GM19351 (cell line): ENCODE measurements at regions not wholly inside any gene's neighbourhood (a gene's known extent, or its start where the extent isn't known, plus 50 kb on each side); places are given as distances from the start of the nearest gene placed in this dataset.

Experiments used
- ATAC-seq: cut with Tn5 transposase; IDR thresholded peaks from one replicate; pipeline ENCODE4 v1.9.1; 2021; ENCODE audit warnings: mild to moderate bottlenecking, moderate library complexity; ENCODE audit not compliant: unreplicated experiment

DNA sequence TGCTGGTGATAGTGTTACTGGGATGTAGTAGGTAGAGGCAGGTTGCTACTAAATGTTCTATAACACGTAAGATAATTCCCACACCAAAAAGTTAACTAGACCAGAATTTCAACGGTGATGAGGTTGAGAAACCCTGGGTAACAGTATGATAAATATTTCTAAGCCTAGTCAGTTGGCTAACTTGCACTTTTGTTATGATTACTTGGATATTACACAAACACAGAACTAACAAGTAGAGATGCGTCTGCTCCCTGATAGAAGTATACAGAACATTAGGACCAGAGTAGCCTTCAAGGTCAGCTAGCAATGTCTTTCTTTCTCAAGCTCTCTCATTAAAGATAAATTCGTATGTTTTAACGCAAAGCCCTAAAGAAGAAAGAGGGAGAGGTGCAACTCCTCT is 86.2 kb upstream of the FZD8 start:
- no peak for ATAC-seq

DNA sequence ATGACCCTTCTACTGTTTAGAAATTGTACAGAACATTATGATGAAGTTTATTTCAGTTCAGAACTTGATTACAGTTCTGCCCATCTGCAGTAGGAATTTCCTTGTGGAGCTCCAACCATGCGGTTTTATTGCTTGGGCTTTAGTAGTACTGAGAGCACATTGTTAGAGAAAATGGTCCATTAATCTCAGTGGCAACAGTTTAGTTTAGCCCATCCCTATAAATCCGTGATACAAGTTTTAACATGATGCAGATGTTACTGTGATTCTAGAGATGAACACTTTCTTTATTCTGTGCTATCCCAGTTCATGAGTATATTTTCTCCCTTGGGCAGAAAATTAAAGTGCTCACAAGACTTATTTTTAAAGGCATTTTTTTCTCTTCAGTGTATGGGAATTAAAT is 84.8 kb upstream of the FZD8 start:
- no peak for ATAC-seq

DNA sequence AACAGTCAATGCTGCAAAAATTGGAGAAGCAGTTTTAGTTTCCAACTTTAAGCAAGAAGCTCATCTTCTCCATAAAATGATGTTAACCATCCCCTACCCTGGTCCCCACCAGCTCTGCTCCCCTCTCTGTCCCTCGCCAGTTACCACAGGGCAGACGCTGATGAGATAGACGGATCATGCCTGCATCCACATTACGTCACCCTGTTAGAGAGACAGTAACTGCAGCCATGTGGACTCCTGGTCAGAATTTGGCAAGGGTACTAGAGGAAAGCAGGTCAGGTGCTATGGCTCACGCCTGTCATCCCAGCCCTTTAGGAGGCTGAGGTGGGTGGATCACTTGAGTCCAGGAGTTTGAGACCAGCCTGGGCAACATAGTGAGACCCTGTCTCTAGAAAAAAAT is 81.9 kb upstream of the FZD8 start:
- ATAC-seq: no peak

DNA sequence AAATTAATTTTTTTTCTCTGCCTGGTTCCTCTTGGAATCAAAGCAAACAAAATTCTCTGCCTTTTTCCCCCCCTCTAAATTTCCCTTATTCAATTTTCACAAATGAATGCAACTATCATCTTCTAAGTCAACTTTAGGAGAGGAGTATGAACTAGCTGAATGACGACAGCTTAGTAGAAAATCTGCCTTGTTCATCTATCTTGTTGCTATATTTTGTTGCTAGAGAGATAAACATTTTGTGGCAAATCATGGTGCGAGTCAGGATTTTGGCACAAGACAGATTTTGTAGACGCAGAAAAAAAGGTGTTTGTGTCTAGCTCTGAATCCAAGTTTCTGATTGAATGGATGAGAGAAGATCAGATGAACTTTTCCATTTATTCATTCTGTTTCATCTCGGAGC is 81.0 kb upstream of the FZD8 start:
- no peak for ATAC-seq

DNA sequence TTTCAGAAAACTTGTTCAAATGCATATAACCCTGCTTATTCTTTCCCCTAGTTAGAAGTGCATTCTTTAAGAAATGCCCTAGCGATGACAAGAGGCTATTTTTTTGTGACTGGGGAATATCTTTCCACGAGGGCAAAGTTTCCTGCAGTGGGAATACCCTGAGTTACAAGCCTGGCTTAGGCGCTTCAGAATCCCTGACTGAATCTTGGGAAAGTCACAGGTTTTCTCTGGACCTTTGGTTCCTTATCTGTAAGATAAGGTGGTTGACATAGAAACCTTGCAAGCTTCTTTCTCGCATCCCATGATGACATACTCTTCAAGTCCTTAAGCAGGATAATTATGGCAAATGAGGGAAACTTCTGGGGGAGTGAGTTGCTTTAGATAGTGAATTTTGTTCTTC is 80.5 kb upstream of the FZD8 start:
- ATAC-seq: no peak

DNA sequence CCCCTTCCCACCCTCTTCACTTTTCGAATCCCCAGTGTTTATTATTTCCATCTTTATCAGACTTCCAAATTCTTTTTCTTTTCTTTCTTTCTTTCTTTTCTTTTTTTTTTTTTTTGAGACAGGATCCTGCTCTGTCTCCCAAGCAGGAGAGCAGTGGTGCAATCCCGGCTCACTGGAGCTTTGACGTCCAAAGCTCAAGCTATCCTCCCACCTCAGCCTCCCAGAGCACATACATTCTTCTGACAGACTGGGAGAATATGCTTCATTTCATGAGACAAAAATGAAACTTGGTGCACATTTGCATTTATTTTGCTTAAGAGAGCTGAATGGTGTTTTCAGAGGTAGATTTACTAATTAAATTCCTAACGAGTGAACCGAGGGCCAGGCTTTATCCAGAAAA is 80.1 kb upstream of the FZD8 start:
- ATAC-seq: no peak

DNA sequence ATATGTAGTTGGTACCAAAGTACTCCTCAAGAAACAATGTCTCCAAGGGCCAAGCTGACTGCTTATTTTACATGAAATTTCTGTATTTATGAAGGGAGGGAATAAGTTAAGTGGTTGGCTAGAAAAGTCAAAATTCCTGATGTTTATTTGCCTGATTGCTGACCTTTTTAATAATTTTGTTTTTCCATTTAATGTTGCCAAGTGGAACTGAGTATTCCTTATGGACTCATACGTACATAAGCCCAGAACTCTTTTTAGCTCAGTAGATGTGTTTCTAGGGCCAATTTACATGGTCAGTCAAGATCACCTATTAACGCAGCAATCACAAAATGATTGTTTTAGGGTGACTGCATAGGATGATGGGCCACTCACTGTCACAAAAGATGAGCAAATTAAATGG is 78.3 kb upstream of the FZD8 start:
- no peak for ATAC-seq

DNA sequence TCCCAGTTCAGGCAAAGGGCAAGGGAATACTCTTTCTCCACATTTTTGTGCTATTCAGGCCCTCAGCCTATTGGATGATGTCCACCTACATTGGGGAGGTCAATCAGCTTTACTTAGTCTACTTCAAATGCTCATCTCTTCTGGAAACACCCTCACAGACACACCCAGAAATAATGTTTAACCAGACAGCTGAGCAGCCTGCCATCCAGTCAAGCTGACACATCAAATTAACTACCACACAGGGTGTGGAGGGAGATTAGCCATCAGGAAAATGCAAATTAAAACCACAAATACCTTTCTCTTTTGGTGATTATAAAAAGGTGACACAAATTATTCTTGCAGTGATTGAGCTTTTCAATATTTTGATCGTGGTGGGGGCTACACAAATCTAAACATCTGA is 74.7 kb upstream of the FZD8 start:
- ATAC-seq: no peak

DNA sequence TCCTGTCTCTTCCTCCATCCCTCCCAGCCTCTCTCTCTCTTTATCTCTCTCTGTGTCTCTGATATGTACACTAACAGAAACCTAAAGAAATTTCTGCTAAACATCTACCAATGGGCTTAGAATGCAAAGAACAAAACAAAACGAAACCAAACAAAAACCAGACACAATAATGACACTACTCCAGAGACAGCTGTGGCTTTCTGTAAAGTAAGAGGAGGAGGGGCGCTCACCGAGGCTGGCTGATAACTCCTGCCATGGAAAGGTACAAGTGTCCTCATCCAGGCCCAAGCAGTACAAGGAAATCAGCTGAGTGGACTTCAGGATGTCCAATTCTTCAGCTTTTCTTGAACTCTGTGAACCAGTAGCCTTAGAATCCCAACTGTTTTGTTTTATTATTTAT is 70.4 kb upstream of the FZD8 start:
- no peak for ATAC-seq

DNA sequence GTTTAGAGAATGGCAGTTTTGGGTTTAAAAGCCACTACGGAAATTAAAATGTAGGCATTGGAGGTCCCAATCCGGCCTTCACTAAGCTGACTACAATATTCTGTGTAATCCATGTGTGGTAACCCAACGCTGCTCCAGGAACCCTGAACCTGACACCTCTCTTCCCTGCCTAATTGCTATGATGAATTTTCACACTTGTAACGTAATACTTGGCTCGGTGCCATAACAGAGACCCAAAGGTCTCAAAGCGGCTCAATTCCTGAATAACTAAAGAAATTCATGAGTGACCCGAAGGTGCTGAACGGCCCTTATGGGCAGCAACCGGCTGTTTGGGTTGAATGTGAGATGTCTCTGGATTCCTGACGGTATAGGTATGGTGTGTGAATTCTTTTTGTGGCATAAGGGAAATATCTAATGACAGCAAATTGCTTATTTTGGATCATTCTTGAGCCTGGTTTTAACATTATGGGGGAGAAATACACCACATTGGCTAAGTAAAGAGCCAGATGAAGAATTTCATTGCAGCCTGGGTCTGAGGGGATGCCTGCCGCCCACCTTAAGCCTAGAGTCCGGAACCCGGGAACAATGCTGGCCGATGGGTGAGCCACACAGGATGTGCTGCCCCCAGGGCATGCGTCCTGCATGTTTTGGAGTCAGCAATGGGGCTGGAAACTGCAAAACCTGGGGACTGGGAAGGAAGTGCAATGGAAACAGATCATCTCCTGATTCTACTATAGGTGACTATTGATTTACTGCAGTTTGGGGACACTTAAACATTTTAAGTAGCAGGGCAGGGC is 69.7 kb upstream of the FZD8 start:
- no peak for ATAC-seq

DNA sequence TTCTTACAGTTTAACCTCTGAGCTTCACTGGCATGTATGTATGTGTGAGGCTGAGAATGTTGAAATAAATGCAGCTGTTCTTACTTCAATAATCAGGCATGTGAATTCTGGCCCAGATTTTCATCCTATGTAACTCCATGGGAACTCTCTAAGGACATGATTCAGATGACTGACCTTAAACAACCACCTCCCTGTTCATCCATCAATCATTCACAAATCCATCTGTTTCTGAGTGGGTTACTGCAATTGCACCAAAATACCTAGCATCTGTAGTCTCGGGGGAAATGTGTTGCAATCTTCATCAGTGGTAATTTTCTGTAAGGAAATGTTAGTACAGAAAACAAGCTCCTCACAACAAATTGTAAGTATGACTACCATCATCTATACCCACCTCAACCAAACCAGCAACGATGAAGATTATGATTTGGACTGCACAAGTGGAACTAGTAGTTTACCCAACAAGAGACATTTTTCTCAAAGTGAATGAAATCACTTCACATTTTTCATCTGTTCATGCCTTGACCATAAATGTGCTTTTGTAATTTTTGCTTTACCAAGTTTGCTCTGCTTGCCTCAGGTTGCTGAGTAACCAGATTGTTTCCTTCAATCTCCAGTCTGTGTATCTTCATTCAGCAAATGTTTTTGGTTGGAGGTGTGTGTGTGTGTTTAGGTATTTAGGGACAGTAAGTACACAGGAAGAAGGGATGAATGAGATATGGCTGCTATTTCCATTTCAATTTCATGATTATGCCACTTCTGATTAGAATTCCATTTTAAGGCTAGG is 65.7 kb upstream of the FZD8 start:
- ATAC-seq: no peak

DNA sequence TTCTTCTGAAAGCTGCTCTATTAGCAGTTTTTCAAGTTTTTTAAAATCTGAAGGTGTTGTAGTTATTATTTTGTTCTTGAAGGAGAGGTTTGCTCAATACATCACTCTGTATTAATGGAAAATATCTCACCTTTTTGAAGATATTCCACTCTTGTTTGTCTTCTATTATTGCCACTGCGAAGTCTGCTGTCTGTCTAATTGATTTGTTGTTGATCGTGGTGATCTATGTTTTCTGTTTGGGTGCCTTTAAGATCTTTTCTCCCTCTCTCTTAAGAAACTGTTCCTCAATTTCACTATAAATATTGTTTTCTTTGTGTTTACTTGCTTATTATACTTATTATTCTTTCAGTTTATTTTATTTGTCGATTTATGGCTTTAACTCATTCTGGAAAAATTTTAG is 64.9 kb upstream of the FZD8 start:
- ATAC-seq: no peak

DNA sequence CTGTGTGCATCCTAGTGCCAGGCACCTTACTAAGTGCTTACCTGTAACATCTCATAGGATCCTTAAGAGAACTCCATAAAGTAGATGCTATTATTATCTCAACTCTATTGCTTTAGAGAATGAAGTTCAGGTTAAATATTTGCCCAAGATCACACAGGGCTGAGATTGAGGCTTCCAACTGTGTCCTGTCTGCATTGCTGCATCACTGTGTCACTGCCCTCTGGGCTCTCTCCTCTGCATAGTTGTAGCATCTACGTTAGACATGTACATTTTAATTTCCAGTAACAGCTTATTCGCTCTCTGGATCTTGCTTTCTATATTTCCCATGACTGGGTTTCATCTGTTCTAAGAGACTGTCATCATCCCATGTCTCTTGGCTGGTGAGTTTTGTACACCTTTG is 63.6 kb upstream of the FZD8 start:
- ATAC-seq: no peak

DNA sequence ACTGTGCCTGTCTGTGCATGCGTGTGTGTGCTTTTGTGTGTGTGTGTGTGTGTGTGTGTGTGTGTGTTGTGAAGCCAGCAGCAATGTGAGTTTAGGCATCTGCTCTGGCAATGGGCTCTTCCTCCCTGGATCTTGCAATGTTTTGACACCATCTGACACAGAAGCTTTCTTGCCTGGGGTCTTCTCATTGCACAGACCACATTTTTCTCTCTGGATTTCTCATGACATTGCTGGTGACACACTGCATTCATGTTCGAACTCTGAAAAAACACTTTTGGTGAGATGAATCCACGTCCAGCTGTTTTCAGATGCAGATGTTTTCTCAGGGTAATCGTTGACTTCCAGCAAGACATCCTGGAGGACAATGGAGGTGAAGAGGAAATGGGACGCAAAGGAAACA is 63.0 kb upstream of the FZD8 start:
- ATAC-seq: no peak

DNA sequence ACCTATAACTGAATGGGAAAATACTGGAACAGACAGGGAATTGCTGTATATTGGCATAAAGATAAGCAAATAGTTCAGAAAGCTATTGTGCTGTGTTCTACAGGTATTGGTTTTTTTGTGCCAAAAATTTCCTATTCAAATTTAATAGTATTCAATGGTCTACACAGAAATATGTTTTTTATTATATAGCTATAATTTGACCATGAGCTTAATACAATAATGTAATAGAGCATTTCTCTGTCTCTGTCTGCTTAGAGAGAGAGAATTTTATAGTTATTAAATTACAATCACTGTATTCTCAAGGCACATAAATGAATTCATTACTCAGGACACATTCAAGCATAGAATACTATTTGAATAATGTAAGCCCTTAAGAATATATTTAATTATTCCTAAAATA is 62.3 kb upstream of the FZD8 start:
- ATAC-seq: no peak

DNA sequence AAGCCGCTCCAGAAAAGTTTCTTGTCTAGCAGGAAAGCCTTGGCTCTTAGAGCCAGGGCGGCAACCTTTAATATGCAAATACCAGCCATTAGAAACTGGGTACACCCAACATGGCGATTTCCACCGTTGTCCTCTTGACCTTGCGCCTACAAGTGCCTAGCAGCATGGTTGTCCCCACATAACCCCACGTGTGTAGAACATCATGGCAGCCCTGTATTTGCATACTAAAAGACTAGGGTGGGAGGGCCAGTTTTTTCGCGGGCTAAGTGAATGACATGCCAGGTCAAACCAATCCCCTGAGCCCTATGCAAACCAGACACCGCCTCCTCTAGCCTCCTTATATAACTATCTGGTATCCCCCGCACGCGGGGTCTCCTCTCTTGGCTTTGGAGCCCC is 58.4 kb upstream of the FZD8 start:
- no peak for ATAC-seq

DNA sequence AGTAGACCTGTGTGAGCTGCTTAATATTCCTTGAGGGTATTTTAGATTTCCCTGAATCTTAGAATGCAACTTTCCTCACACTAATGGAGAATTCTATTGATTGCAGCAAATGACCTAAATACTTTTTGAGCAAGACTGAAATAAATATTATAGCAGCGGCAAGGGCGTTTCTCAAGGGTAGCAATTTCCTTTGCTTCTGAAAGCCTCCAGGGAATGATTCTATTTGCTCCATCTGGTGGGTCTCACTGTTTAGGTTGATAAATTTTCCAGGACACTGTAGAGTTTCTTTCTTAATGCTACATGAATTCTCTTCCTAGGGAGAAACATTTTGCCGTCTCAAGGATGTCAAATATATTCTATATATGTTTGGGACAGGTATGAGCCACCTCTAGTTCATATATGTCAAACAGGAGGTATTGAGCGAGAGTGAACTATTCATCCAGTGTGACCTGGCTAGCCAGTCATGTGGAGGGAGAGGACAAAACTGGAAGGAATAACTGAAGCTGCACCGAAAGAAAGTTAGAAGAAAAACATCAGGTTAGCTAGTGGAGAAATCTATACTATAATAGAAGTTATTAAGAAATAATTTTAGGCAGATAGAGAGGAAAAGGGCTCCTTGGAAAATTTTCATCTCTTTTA is 57.9 kb upstream of the FZD8 start:
- no peak for ATAC-seq

DNA sequence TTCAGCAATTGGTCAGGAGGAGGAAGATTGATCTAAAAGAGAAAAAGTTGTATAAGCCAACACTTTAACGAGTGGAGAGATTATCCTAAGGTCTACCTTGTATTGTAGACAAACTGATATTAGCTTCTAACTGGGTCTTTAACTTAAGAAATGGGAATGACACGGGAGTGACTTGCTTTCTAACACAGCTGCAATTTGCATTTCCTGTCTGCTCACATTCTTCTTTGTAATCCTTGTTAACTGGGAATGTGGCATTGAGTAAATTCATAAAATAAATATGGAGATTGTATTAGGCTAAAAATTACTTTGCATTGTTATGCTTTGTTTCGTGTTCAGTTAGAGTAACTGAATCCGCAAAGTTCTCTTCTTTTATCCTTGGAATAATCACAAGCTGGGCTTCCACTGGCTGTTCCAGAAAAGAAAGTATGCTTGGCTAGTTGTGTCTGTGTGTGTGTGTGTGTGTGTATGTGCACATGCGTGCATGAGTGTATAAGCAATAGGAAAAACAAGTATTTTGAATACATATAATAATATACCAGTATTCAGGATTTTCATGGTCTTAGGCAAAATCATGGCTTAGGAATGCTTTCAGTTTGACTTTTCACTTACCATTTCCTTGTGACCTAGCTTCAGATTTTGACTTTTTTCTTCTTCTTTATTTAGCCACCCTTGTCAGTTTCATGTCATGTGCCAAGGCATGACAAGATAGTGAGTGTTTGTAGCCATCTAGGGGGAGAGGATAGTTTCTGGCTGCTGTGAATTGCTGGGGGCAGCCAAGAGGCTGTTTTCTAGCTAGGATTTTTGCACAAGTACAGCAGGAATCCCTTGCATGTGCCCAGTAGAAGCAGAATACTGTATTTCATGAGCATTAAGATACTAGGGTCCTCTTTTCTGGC is 54.5 kb upstream of the FZD8 start:
- no peak for ATAC-seq

DNA sequence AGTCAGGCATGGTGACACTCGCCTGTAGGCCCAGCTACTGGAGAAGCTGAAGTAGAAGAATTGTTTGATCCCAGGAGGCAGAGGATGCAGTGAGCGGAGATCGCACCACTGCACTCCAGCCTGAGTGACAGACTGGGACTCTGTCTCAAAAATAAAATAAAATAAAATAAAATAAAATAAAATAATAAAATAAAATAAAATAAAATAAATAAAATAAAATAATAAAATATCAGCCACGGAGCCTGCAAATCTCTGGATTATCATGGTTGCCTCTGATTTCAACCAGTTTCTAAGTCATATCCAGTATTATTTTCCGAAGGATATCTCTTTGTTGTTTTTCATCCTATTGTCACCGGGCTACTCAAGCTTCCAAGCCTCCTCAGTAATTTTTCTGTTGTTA is 51.7 kb upstream of the FZD8 start:
- no peak for ATAC-seq
